GM21447 (cell line): ENCODE measurements at regions not wholly inside any gene's neighbourhood (a gene's known extent, or its start where the extent isn't known, plus 50 kb on each side); places are given as distances from the start of the nearest gene placed in this dataset.
"Not testable (repeated sequence)": the region's sequence is repeated elsewhere in the genome, so short reads cannot be mapped to it uniquely, and the experiment has no call there.

Source experiments
- ATAC-seq: cut with Tn5 transposase; IDR thresholded peaks from one replicate; pipeline ENCODE4 v1.9.1; 2021; ENCODE audit not compliant: unreplicated experiment

- ATAC-seq: no peak
Measured at GRCh38 chr4:34419871-34420270, 1824.4 kb downstream of the ARAP2 start.

GRCh38 chr4:34422472-34423175 is 1821.7 kb downstream of the ARAP2 start:
- ATAC-seq: no peak

- ATAC-seq: no peak
Measured at GRCh38 chr4:34432706-34433105, 1811.6 kb downstream of the ARAP2 start.

- not testable (repeated sequence) for ATAC-seq
Measured at GRCh38 chr4:34434377-34434776, 1809.9 kb downstream of the ARAP2 start.

- no peak for ATAC-seq
Measured at GRCh38 chr4:34464196-34464595, 1780.1 kb downstream of the ARAP2 start.

- ATAC-seq: no peak
Measured at GRCh38 chr4:34466411-34466810, 1777.9 kb downstream of the ARAP2 start.

- no peak for ATAC-seq
Measured at GRCh38 chr4:34469516-34469915, 1774.8 kb downstream of the ARAP2 start.

GRCh38 chr4:34485252-34485651 is 1759.1 kb downstream of the ARAP2 start:
- ATAC-seq: no peak

- no peak for ATAC-seq
Measured at GRCh38 chr4:34486461-34487363, 1757.6 kb downstream of the ARAP2 start.

- ATAC-seq: no peak
Measured at GRCh38 chr4:34492414-34492813, 1751.9 kb downstream of the ARAP2 start.

- no peak for ATAC-seq
Measured at GRCh38 chr4:34502086-34502485, 1742.2 kb downstream of the ARAP2 start.

- not testable (repeated sequence) for ATAC-seq
Measured at GRCh38 chr4:34504731-34505130, 1739.6 kb downstream of the ARAP2 start.

- not testable (repeated sequence) for ATAC-seq
Measured at GRCh38 chr4:34506511-34507092, 1737.7 kb downstream of the ARAP2 start.

GRCh38 chr4:34512616-34513015 is 1731.7 kb downstream of the ARAP2 start:
- ATAC-seq: no peak

GRCh38 chr4:34516524-34516923 is 1727.8 kb downstream of the ARAP2 start:
- ATAC-seq: no peak

- ATAC-seq: no peak
Measured at GRCh38 chr4:34534916-34535315, 1709.4 kb downstream of the ARAP2 start.

GRCh38 chr4:34566091-34566490 is 1678.2 kb downstream of the ARAP2 start:
- ATAC-seq: no peak

GRCh38 chr4:34572026-34572425 is 1672.3 kb downstream of the ARAP2 start:
- no peak for ATAC-seq

GRCh38 chr4:34615315-34615714 is 1629.0 kb downstream of the ARAP2 start:
- ATAC-seq: no peak

- ATAC-seq: no peak
Measured at GRCh38 chr4:34619531-34620162, 1624.7 kb downstream of the ARAP2 start.

- no peak for ATAC-seq
Measured at GRCh38 chr4:34628471-34628870, 1615.8 kb downstream of the ARAP2 start.
